Gastroesophageal sphincter (tissue), 3 donors: ENCODE measurements at regions not wholly inside any gene's neighbourhood (a gene's known extent, or its start where the extent isn't known, plus 50 kb on each side); places are given as distances from the start of the nearest gene placed in this dataset.

Source experiments
- CTCF ChIP-seq, 4 experiments: fragments of 200-600 bp in 2 of 4; fragments of 450-650 bp in 2 of 4; sonication (generic) in 1 of 4; IDR thresholded peaks; one replicate each; pipeline ENCODE4 v1.5.1; 2017 to 2019; ENCODE audit warnings: antibody characterized with exemption in 4 of 4, mild to moderate bottlenecking in 2 of 4, moderate library complexity in 2 of 4
- POLR2A ChIP-seq, 2 donors: fragments of 450-650 bp; IDR thresholded peaks; one replicate each; pipeline ENCODE4 v1.6.1; 2017; ENCODE audit warnings: antibody characterized with exemption in 2 of 2, mild to moderate bottlenecking in 2 of 2, moderate library complexity in 1 of 2

GRCh38 chr9:7639471-7639870 is 160.1 kb downstream of the DMAC1 start:
- TF ChIP-seq CTCF (IDR thresholded peaks at IDR 0.05) (no peak), POLR2A (IDR thresholded peaks at IDR 0.05) (no peak)
